Small intestine (tissue), 7 donors: ENCODE measurements at regions not wholly inside any gene's neighbourhood (a gene's known extent, or its start where the extent isn't known, plus 50 kb on each side); places are given as distances from the start of the nearest gene placed in this dataset.
A peak's percentile ranks its signal among the peaks of the same experiment; 100 is the strongest.

Experiments used
- DNase-seq, 2 donors: peaks; one replicate each; pipeline versions ENCODE4 v3.0.0 to v3.0.0-alpha.2; 2013
- FAIRE-seq: peaks from 2 replicates; lab custom pipeline; 2012; peaks lifted over from hg19 to GRCh38; lab: Jason Lieb, UNC
- H3K27ac ChIP-seq, 3 donors: one replicate each; pipeline ENCODE4 v1.5.1; 2013; ENCODE audit warnings: low read length in 2 of 3, mild to moderate bottlenecking in 2 of 3, control low read depth in 1 of 3, inconsistent platforms in 1 of 3, low read depth in 1 of 3, moderate library complexity in 1 of 3
- H3K27me3 ChIP-seq, 3 donors: one replicate each; pipeline ENCODE4 v1.6.1; 2013; ENCODE audit warnings: low read length in 3 of 3, inconsistent platforms in 1 of 3; ENCODE audit not compliant: control insufficient read depth in 3 of 3, insufficient read depth in 3 of 3
- H3K36me3 ChIP-seq, 3 donors: one replicate each; pipeline ENCODE4 v1.6.1; 2013; ENCODE audit warnings: low read length in 3 of 3, inconsistent platforms in 1 of 3, low read depth in 1 of 3, mild to moderate bottlenecking in 1 of 3, moderate library complexity in 1 of 3; ENCODE audit not compliant: control insufficient read depth in 3 of 3, insufficient read depth in 2 of 3
- H3K4me1 ChIP-seq, 3 donors: one replicate each; pipeline ENCODE4 v1.6.1; 2013; ENCODE audit warnings: low read length in 2 of 3, inconsistent platforms in 1 of 3, low read depth in 1 of 3, mild to moderate bottlenecking in 1 of 3, moderate library complexity in 1 of 3; ENCODE audit not compliant: control insufficient read depth in 3 of 3, insufficient read depth in 2 of 3
- H3K4me3 ChIP-seq, 3 donors: one replicate each; pipeline ENCODE4 v1.5.1; 2013; ENCODE audit warnings: low read length in 3 of 3, control low read depth in 1 of 3, inconsistent platforms in 1 of 3, low read depth in 1 of 3, mild to moderate bottlenecking in 1 of 3, moderate library complexity in 1 of 3
- H3K9me3 ChIP-seq, 2 donors: one replicate each; pipeline ENCODE4 v1.6.1; 2013; ENCODE audit warnings: low read depth in 1 of 2, low read length in 1 of 2; ENCODE audit not compliant: control insufficient read depth in 2 of 2, insufficient read depth in 1 of 2
- WGBS, 3 donors: extraction: QIAGEN DNeasy Blood & Tissue Kit; methylation state at CpG; one replicate each; pipeline ENCODE4 v1.1.7; 2013; 5-methylcytosine and 5-hydroxymethylcytosine counted together
- donor health status: healthy with polysubstance abuse.
- donor health status: control.
- donor health status: control.
- donor health status: Bipolar disorder and iron deficiency.
- donor health status: healthy.

DNA sequence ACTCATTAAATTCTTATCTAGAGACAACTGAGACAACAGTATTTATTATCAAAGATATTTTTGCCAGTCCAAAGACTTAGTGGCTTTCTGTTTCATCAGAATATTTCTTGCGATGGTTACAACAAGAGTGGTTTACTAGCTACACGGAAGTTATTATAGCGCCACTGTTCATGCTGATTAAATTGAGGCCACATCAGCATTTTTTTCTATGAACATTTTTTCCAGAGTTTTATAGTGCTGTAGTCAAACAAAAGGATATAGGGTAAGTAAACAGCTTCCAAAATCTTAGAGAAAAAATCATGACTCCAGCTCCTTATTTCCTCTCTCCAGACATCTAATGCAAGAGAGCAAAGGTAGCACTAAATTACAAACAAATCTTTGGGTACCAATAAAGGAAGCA is 1264.4 kb downstream of the ZPLD1 start:
- WGBS, 3 donors, result 82 to 93% (median 82%) methylated on average over 3 of the region's 3 CpGs
- Histone ChIP-seq H3K36me3 (no peaks in the 10 kb centered on the region), H3K27ac (no peak overlapping the region), H3K4me3 (no peak overlapping the region), H3K9me3 (no peaks in the 10 kb centered on the region), H3K4me1 (no peaks in the 10 kb centered on the region), H3K27me3 (no peaks in the 10 kb centered on the region)
- FAIRE-seq, result no peak
- no peak for DNase-seq

DNA sequence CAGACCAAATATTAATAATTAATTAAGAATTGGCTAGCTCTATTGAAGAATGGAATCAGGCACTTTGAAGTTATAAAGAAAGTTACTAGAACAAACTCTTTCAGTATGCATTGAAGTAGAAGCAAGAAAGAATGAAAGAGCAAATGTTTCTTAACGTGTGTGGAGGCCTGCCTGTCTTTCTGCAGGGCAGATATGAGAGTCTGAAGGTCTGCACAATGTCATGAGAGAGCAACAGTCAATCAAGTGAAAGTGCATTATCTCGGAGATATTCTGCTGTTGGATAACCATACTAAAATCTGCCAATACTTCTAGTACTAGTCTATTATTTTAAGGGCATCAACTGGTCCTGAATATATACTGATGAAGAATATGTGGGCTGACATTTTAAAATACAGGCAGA is 1270.8 kb downstream of the ZPLD1 start:
- WGBS, 3 donors, result 20 to 28% (median 27%) methylated on average over 2 of the region's 2 CpGs
- Histone ChIP-seq H3K27me3 (no peaks in the 10 kb centered on the region), H3K4me1 (no peaks in the 10 kb centered on the region), H3K9me3 (no peaks in the 10 kb centered on the region), H3K36me3 (no peaks in the 10 kb centered on the region), H3K4me3 (no peak overlapping the region), H3K27ac (no peak overlapping the region)
- no peak for FAIRE-seq
- no peak for DNase-seq

DNA sequence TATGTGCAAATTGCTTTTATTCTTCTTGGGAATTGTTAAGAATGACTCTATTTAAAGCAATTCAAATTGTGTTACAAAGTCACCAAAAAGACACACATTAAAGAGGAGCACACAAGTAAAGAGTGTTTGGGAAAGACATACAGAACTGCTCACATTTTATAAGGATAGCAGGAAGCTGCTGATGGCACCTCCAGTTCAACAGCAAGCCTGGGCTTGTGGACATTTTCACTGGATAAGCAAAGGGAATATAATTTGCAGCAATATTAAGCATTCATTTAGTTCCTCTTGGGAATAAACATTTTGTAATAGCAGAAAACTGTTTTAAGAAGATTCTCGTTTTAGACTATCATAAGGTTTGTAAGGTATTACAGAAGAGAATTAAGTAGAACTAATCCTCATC is 1271.9 kb downstream of the ZPLD1 start:
- no peaks in the 10 kb centered on the region for H3K27me3 ChIP-seq
- DNase-seq (no peak), FAIRE-seq (no peak)
- no peak overlapping the region for H3K27ac ChIP-seq
- H3K4me1 ChIP-seq, result no peaks in the 10 kb centered on the region
- H3K4me3 ChIP-seq, result no peak overlapping the region
- H3K9me3 ChIP-seq, result no peaks in the 10 kb centered on the region
- no peaks in the 10 kb centered on the region for H3K36me3 ChIP-seq
- WGBS, 3 donors, result 52 to 57% (median 55%) methylated on average over 1 of the region's 1 CpG

DNA sequence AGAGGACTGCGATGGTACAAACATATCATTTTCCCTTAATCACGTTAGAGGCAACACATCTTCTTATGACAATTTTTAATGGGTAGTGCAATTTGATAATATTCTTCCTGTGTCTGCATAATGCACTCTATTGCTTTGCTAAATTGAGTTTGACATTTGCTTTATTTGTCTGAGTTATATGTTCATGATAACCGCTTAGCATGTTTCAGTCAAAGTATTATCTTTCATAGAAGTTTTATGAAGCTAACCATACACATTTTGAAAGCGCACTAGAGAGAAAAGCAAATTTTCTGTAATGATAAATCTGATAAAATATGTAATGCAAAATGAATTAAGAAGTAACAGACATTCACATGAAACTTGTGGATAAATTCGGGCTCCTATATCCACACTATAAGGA is 1276.9 kb downstream of the ZPLD1 start:
- H3K27me3 ChIP-seq, result no peaks in the 10 kb centered on the region
- WGBS, 3 donors, result 86 to 90% (median 88%) methylated on average over 5 of the region's 5 CpGs

DNA sequence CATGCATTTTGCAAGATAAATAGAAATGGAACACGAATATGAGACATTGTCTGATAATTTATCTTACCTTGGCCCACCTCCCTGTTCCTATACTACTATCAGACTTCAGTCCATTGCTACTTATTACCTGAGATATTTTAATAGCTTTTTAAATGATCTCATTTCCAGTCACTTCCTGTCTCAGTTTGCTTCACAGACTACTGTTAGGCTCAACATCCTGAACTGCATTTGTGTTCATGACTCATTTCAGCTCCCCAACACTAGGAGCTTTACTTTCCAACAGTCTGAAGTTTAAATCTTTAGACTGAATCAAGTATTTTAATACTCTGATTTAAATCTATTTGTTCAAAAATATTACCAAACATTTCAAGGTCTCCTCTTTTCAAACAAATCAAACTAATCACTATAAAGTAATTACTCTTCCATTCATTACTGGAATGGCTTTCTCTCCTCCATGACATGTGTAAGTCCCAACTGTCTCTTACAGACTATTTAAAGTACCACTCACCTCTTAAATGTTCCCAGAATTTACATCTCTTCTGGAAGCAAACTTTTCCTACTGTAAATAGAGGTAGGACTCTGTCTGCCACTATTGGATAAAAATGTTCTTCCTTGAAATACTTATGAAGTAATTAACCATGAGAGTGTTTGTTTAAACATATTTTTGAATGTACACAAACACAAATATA is 1277.6 kb downstream of the ZPLD1 start:
- Histone ChIP-seq H3K36me3 (no peaks in the 10 kb centered on the region), H3K27ac (no peak overlapping the region), H3K27me3 (no peaks in the 10 kb centered on the region), H3K4me3 (no peak overlapping the region), H3K4me1 (no peaks in the 10 kb centered on the region), H3K9me3 (no peaks in the 10 kb centered on the region)
- FAIRE-seq (no peak), DNase-seq (no peak)
- 16 to 51% (median 25%) methylated on average over 1 of the region's 1 CpG for WGBS, 3 donors

More for the DNA sequence above, 1276.9 kb downstream of the ZPLD1 start:
- Histone ChIP-seq H3K4me3 (no peak overlapping the region), H3K9me3 (no peaks in the 10 kb centered on the region), H3K4me1 (no peaks in the 10 kb centered on the region), H3K27ac (no peak overlapping the region), H3K36me3 (no peaks in the 10 kb centered on the region)
- DNase-seq (no peak), FAIRE-seq (no peak)

DNA sequence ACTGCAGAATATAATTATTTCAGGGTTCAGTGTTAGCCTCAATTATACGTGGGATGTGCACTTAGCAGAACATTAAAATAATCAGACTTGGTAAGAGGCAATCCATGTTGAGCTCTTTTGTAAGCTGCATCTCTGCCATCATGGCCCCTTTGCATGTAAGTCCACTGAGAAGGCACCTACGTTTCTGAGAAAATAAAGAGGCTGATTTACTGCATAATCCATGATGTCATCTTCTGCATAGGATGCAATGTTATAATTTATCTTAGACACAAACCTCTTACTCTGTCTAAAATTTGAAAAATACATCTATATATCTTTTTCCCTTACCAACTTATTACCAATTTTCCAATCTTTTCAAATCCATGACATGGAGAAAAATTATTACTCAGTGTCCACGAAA is 1294.7 kb downstream of the ZPLD1 start:
- H3K27me3 ChIP-seq, result no peaks in the 10 kb centered on the region
- WGBS, 3 donors, result 68 to 73% (median 69%) methylated on average over 3 of the region's 3 CpGs
- no peak for FAIRE-seq
- no peak overlapping the region for H3K4me3 ChIP-seq
- H3K9me3 ChIP-seq, result no peaks in the 10 kb centered on the region
- no peaks in the 10 kb centered on the region for H3K36me3 ChIP-seq
- no peaks in the 10 kb centered on the region for H3K4me1 ChIP-seq
- H3K27ac ChIP-seq, result no peak overlapping the region
- DNase-seq, result no peak

DNA sequence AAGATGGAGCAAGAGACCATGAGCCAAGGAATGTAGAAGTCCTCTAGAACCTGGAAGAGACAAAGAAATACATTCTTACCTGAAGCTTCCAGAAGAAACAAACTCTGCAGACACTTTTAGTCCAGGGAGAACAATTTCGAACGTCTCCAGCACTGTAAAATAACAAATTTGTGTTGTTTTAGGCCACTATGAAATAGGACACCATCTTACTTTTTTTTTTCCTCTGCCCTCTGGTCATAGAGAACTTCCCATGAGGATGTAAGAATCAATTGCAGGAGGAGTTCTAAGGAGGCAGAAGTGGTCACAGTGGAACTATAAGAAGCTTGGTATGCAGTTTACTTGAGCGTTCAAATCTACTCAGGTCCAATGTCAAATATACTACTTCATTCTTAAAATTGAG is 1295.9 kb downstream of the ZPLD1 start:
- Histone ChIP-seq H3K4me3 (no peak overlapping the region), H3K9me3 (no peaks in the 10 kb centered on the region), H3K36me3 (no peaks in the 10 kb centered on the region), H3K4me1 (no peaks in the 10 kb centered on the region), H3K27ac (no peak overlapping the region), H3K27me3 (no peaks in the 10 kb centered on the region)
- 83 to 90% (median 85%) methylated on average over 3 of the region's 3 CpGs for WGBS, 3 donors
- no peak for FAIRE-seq
- no peak for DNase-seq

DNA sequence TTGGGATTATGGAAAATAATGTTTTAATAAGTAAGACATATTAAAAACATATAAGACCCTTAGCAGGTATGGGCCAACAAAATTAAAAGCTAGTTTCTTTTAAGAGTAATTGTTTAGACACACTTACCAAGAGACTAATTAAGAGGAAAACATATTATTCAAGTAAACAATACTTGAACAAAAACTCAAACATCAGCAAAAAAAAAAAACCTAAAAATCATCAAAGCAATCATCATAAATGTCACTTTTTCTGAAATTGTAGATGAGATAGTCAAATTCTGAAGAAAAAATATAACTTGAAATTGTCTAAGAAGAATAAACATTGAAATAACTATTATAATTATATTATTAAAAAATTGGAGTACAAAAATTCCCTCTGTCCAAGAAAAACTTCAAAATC is 1318.2 kb downstream of the ZPLD1 start:
- H3K4me1 ChIP-seq, result no peaks in the 10 kb centered on the region
- no peaks in the 10 kb centered on the region for H3K27me3 ChIP-seq
- no peak overlapping the region for H3K4me3 ChIP-seq
- H3K9me3 ChIP-seq, result peaks cover 0 to 3% of the 10 kb centered on the region in 2 donors
- H3K36me3 ChIP-seq, result no peaks in the 10 kb centered on the region
- FAIRE-seq (peak; percentile 67), DNase-seq (no peak)
- no peak overlapping the region for H3K27ac ChIP-seq

DNA sequence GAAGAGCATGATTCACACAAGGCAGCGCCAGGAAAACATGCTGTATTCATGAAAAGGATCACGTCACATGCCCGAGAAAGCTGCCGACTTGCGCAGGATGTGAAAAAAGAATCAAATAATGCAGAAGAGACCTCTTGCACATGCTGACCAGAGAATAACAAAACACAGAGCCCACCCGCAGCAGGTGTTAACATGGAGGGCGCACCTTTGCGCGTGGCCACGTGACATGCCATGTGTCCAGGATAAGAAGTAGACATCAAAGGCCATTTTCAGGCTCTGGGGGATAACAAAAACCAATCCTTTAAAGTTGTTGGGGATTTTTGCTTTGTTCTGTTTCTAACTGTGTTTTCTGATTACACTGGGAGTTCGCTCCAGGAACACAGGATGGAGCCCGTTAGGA is 1332.8 kb downstream of the ZPLD1 start:
- Histone ChIP-seq H3K27ac (no peak overlapping the region), H3K27me3 (no peaks in the 10 kb centered on the region), H3K36me3 (no peaks in the 10 kb centered on the region), H3K4me3 (no peak overlapping the region), H3K9me3 (peaks cover 0 to 2% of the 10 kb centered on the region in 2 donors), H3K4me1 (no peaks in the 10 kb centered on the region)
- FAIRE-seq, result no peak
- WGBS, 3 donors, result 91% methylated on average over 12 of the region's 12 CpGs
- DNase-seq, result no peak
